Cerebellar nuclear complex (tissue), 1 donor: ENCODE measurements at regions not wholly inside any gene's neighbourhood (a gene's known extent, or its start where the extent isn't known, plus 50 kb on each side); places are given as distances from the start of the nearest gene placed in this dataset.

ENCODE experiments used
- DNase-seq, 2 experiments: peaks; one replicate each; lab custom pipeline; 2025; lab: John Stamatoyannopoulos, UW

GRCh38 chr15:26477044-26477443 lies 295.8 kb downstream of the GABRB3 start:
- DNase-seq, result no peak

GRCh38 chr15:26475554-26475953 lies 297.3 kb downstream of the GABRB3 start:
- no peak for DNase-seq

GRCh38 chr15:26472661-26473060 lies 300.2 kb downstream of the GABRB3 start:
- DNase-seq, result no peak

- no peak for DNase-seq
Observed at GRCh38 chr15:26461847-26462608, 310.8 kb downstream of the GABRB3 start.

GRCh38 chr15:26460165-26460564 lies 312.7 kb downstream of the GABRB3 start:
- no peak for DNase-seq

GRCh38 chr15:26455828-26456227 lies 317.0 kb downstream of the GABRB3 start:
- no peak for DNase-seq

- no peak for DNase-seq
Observed at GRCh38 chr15:26453914-26454313, 319.0 kb downstream of the GABRB3 start.

GRCh38 chr15:26451995-26452394 lies 320.9 kb downstream of the GABRB3 start:
- DNase-seq, result no peak

GRCh38 chr15:26449291-26449690 lies 323.6 kb downstream of the GABRB3 start:
- no peak for DNase-seq

GRCh38 chr15:26443321-26443720 lies 329.5 kb downstream of the GABRB3 start:
- no peak for DNase-seq

GRCh38 chr15:26442680-26443079 lies 330.2 kb downstream of the GABRB3 start:
- DNase-seq, result no peak

GRCh38 chr15:26439681-26440080 lies 333.2 kb downstream of the GABRB3 start:
- DNase-seq, result no peak

- no peak for DNase-seq
Observed at GRCh38 chr15:26438718-26439117, 334.1 kb downstream of the GABRB3 start.

- no peak for DNase-seq
Observed at GRCh38 chr15:26438316-26438715, 334.6 kb downstream of the GABRB3 start.

GRCh38 chr15:26433818-26434217 lies 339.0 kb downstream of the GABRB3 start:
- no peak for DNase-seq

- DNase-seq, result no peak
Observed at GRCh38 chr15:26433060-26433459, 339.8 kb downstream of the GABRB3 start.

GRCh38 chr15:26421065-26421464 lies 351.8 kb downstream of the GABRB3 start:
- DNase-seq, result no peak

GRCh38 chr15:26395624-26396023 lies 377.2 kb downstream of the GABRB3 start:
- DNase-seq, result no peak

GRCh38 chr15:26394801-26395200 lies 378.1 kb downstream of the GABRB3 start:
- no peak for DNase-seq

- DNase-seq, result no peak
Observed at GRCh38 chr15:26392956-26393355, 379.9 kb downstream of the GABRB3 start.

- no peak for DNase-seq
Observed at GRCh38 chr15:26391567-26392194, 381.2 kb downstream of the GABRB3 start.

GRCh38 chr15:26382444-26383072 lies 390.3 kb downstream of the GABRB3 start:
- DNase-seq, result no peak

- no peak for DNase-seq
Observed at GRCh38 chr15:26378304-26378703, 394.6 kb downstream of the GABRB3 start.
